PC-3 (cell line): ENCODE measurements at regions not wholly inside any gene's neighbourhood (a gene's known extent, or its start where the extent isn't known, plus 50 kb on each side); places are given as distances from the start of the nearest gene placed in this dataset.

Experiments
- ATAC-seq: fragments of 200-7000 bp; cut with Tn5 transposase; 2 replicates; pipeline ENCODE4 v1.9.1; 2020; ENCODE audit warnings: mild to moderate bottlenecking, moderate library complexity
- BruUV-seq: library from RNA; stranded (reverse); fragments of 400-500 nt; replicated peaks from 2 replicates; lab custom pipeline; 2021; lab: Mats Ljungman, UMichigan
- CTCF ChIA-PET: fragments of 300-600 bp; sonication (Branson Sonifier 250); formaldehyde crosslinking; loops from one replicate; lab custom pipeline; 2022; ENCODE audit warnings: antibody characterized with exemption; lab: Charles Lee
- POLR2A ChIA-PET: fragments of 300-600 bp; sonication (Branson Sonifier 250); formaldehyde crosslinking; loops from one replicate; lab custom pipeline; 2022; ENCODE audit warnings: antibody characterized with exemption; ENCODE audit not compliant: unreplicated experiment; lab: Charles Lee
- DNase-seq: peaks from one replicate; pipeline ENCODE4 v3.0.0-alpha.2; 2015
- H2AFZ ChIP-seq: fragments of 300-600 bp; sonication (generic); 2 replicates; pipeline ENCODE4 v1.6.0; 2016; ENCODE audit warnings: antibody characterized with exemption, low read length
- H3F3A ChIP-seq: fragments of 300-600 bp; sonication (generic); one replicate; pipeline ENCODE4 v1.6.0; 2017; ENCODE audit warnings: antibody characterized with exemption, low read length, control low read depth, mild to moderate bottlenecking; ENCODE audit not compliant: unreplicated experiment
- H3K27ac ChIP-seq: fragments of 300-600 bp; sonication (generic); 2 replicates; pipeline ENCODE4 v1.5.1; 2016; ENCODE audit warnings: mild to moderate bottlenecking, low read length
- H3K27me3 ChIP-seq: fragments of 300-600 bp; sonication (generic); 2 replicates; pipeline ENCODE4 v1.6.1; 2016; ENCODE audit warnings: low read length, mixed read lengths
- H3K36me3 ChIP-seq: fragments of 300-600 bp; sonication (generic); 2 replicates; pipeline ENCODE4 v1.6.1; 2016; ENCODE audit warnings: low read depth, mixed run types, low read length, mixed read lengths
- H3K4me1 ChIP-seq: fragments of 300-600 bp; sonication (generic); 2 replicates; pipeline ENCODE4 v1.5.1; 2016; ENCODE audit warnings: low read length; ENCODE audit not compliant: insufficient read depth
- H3K4me2 ChIP-seq: fragments of 300-600 bp; sonication (generic); 2 replicates; pipeline ENCODE4 v1.6.0; 2016; ENCODE audit warnings: low read length
- H3K4me3 ChIP-seq: fragments of 300-600 bp; sonication (generic); 2 replicates; pipeline ENCODE4 v1.5.1; 2016; ENCODE audit warnings: mild to moderate bottlenecking, low read length, mixed read lengths
- H3K79me2 ChIP-seq: fragments of 300-600 bp; sonication (generic); 2 replicates; pipeline ENCODE4 v1.6.1; 2017; ENCODE audit warnings: low read length, mixed read lengths
- H3K9ac ChIP-seq: fragments of 300-600 bp; sonication (generic); 2 replicates; pipeline ENCODE4 v1.6.0; 2016; ENCODE audit warnings: mild to moderate bottlenecking, low read length
- H3K9me2 ChIP-seq: fragments of 300-600 bp; sonication (generic); replicated peaks from 2 replicates; pipeline ENCODE4 v1.6.1; 2016; ENCODE audit warnings: mixed run types, low read length, mixed read lengths
- H3K9me3 ChIP-seq: fragments of 300-600 bp; sonication (generic); 2 replicates; pipeline ENCODE4 v1.6.1; 2016; ENCODE audit warnings: low read length, mixed read lengths
- H4K20me1 ChIP-seq: fragments of 300-600 bp; sonication (generic); 2 replicates; pipeline ENCODE4 v1.6.1; 2016; ENCODE audit warnings: low read length, mixed read lengths
- CTCF ChIP-seq: fragments of 300-600 bp; sonication (generic); conservative IDR thresholded peaks from 2 replicates; pipeline ENCODE4 v1.5.1; 2017; ENCODE audit warnings: antibody characterized with exemption, low read depth, mild to moderate bottlenecking, low read length
- EZH2 ChIP-seq: fragments of 300-600 bp; sonication (generic); IDR thresholded peaks from one replicate; pipeline ENCODE4 v1.6.1; 2017; ENCODE audit warnings: antibody characterized with exemption, mild to moderate bottlenecking, low read length; ENCODE audit not compliant: unreplicated experiment
- EZH2phosphoT487 ChIP-seq: fragments of 300-600 bp; sonication (generic); IDR thresholded peaks from 2 replicates; pipeline ENCODE4 v1.6.1; 2018; ENCODE audit warnings: mild to moderate bottlenecking, antibody characterized with exemption, low read length, borderline replicate concordance
- intact Hi-C: fragments of 100-400 bp; cut with micrococcal nuclease; formaldehyde crosslinking; loops from 2 replicates; pipeline ENCODE4 v1.9.0; 2023

GRCh38 chr5:116856271-116856670, 281.6 kb upstream of the SEMA6A start:
- H4K20me1 ChIP-seq = no peaks in the 10 kb centered on the region
- POLR2A ChIA-PET = no interaction called here
- ATAC-seq = no peak
- H2AFZ ChIP-seq = no peak overlapping the region
- H3K9me3 ChIP-seq = no peaks in the 10 kb centered on the region
- H3K79me2 ChIP-seq = no peaks in the 10 kb centered on the region
- H3F3A ChIP-seq = no peaks in the 10 kb centered on the region
- H3K4me2 ChIP-seq = no peak overlapping the region
- no peaks in the 10 kb centered on the region for H3K4me1 ChIP-seq
- no peak overlapping the region for H3K9ac ChIP-seq
- H3K27me3 ChIP-seq = no peaks in the 10 kb centered on the region
- no peak for TF ChIP-seq EZH2phosphoT487
- TF ChIP-seq CTCF = no peak
- no peak for TF ChIP-seq EZH2
- intact Hi-C loops = no loop called here
- no peak overlapping the region for H3K27ac ChIP-seq
- no peaks in the 10 kb centered on the region for H3K36me3 ChIP-seq
- CTCF ChIA-PET = no interaction called here
- H3K9me2 ChIP-seq = no peaks in the 10 kb centered on the region
- no TSS peak for BruUV-seq
- DNase-seq = no peak
- H3K4me3 ChIP-seq = no peak overlapping the region

- H3K4me3 ChIP-seq = no peak overlapping the region
- ATAC-seq (no peak), DNase-seq (no peak)
- TF ChIP-seq EZH2phosphoT487 (no peak), EZH2 (no peak), CTCF (no peak)
- no peaks in the 10 kb centered on the region for H3K4me1 ChIP-seq
- H3K79me2 ChIP-seq = no peaks in the 10 kb centered on the region
- intact Hi-C loops = no loop called here
- no peaks in the 10 kb centered on the region for H3K36me3 ChIP-seq
- no peak overlapping the region for H3K4me2 ChIP-seq
- ChIA-PET POLR2A (no interaction called here), CTCF (no interaction called here)
- no peaks in the 10 kb centered on the region for H3F3A ChIP-seq
- no peaks in the 10 kb centered on the region for H4K20me1 ChIP-seq
- H3K27ac ChIP-seq = no peak overlapping the region
- H3K9me2 ChIP-seq = no peaks in the 10 kb centered on the region
- no peaks in the 10 kb centered on the region for H3K27me3 ChIP-seq
- no peaks in the 10 kb centered on the region for H3K9me3 ChIP-seq
- H2AFZ ChIP-seq = no peak overlapping the region
- no peak overlapping the region for H3K9ac ChIP-seq
- BruUV-seq = no TSS peak
These were observed 279.4 kb upstream of the SEMA6A start for GRCh38 chr5:116853992-116854391.

- CTCF ChIA-PET = no interaction called here
- ATAC-seq (no peak), DNase-seq (no peak)
- Histone ChIP-seq H4K20me1 (no peaks in the 10 kb centered on the region), H2AFZ (no peak overlapping the region), H3K79me2 (no peaks in the 10 kb centered on the region), H3K27me3 (no peaks in the 10 kb centered on the region), H3K4me1 (no peaks in the 10 kb centered on the region), H3K9me3 (no peaks in the 10 kb centered on the region), H3K4me2 (no peak overlapping the region), H3K9me2 (no peaks in the 10 kb centered on the region), H3K9ac (no peak overlapping the region), H3F3A (no peaks in the 10 kb centered on the region), H3K36me3 (no peaks in the 10 kb centered on the region), H3K27ac (no peak overlapping the region), H3K4me3 (no peak overlapping the region)
- TF ChIP-seq EZH2 (no peak), EZH2phosphoT487 (no peak), CTCF (no peak)
- POLR2A ChIA-PET = no interaction called here
- no TSS peak for BruUV-seq
- intact Hi-C loops = no loop called here
These were observed 274.4 kb upstream of the SEMA6A start for GRCh38 chr5:116848954-116849581.
